Lower lobe of right lung (tissue), 2 donors: ENCODE measurements at regions not wholly inside any gene's neighbourhood (a gene's known extent, or its start where the extent isn't known, plus 50 kb on each side); places are given as distances from the start of the nearest gene placed in this dataset.
A peak's percentile ranks its signal among the peaks of the same experiment; 100 is the strongest.

Source experiments
- ATAC-seq, 2 donors: fragments of 200-7000 bp; cut with Tn5 transposase; one replicate each; pipeline ENCODE4 v1.9.1; 2020 to 2022; ENCODE audit warnings: mild to moderate bottlenecking in 2 of 2, moderate library complexity in 2 of 2
- DNase-seq: peaks from one replicate; pipeline ENCODE4 v3.0.0-alpha.2; 2020
- H3K27ac ChIP-seq: fragments of 200-600 bp; one replicate; pipeline ENCODE4 v1.8.0; 2022
- H3K27me3 ChIP-seq: fragments of 200-600 bp; one replicate; pipeline ENCODE4 v1.8.0; 2022; ENCODE audit warnings: low read depth
- H3K36me3 ChIP-seq: fragments of 200-600 bp; one replicate; pipeline ENCODE4 v1.8.0; 2022; ENCODE audit warnings: mild to moderate bottlenecking
- H3K4me1 ChIP-seq: fragments of 200-600 bp; one replicate; pipeline ENCODE4 v1.8.0; 2022
- H3K4me3 ChIP-seq: fragments of 200-600 bp; one replicate; pipeline ENCODE4 v1.8.0; 2022; ENCODE audit warnings: mild to moderate bottlenecking
- H3K9me3 ChIP-seq: fragments of 200-600 bp; one replicate; pipeline ENCODE4 v1.8.0; 2022
- CTCF ChIP-seq: fragments of 200-600 bp; IDR thresholded peaks from one replicate; pipeline ENCODE4 v1.8.0; 2022; ENCODE audit warnings: antibody characterized with exemption, mild to moderate bottlenecking
- intact Hi-C: fragments of 100-400 bp; cut with DNase I; formaldehyde crosslinking; loops from one replicate; pipeline ENCODE4 v1.11.0; 2022
- donor health status: DM: no; HTN: yes; CAD: no; lungs with severe emphysema.

- no peak for TF ChIP-seq CTCF
- H3K9me3 ChIP-seq = no peaks in the 10 kb centered on the region
- no peak overlapping the region for H3K4me3 ChIP-seq
- no peaks in the 10 kb centered on the region for H3K27me3 ChIP-seq
- no peak for DNase-seq
- peak in 1 of 2 donors; percentile 31 for ATAC-seq
- no peaks in the 10 kb centered on the region for H3K36me3 ChIP-seq
- peaks cover 5% of the 10 kb centered on the region for H3K4me1 ChIP-seq
- intact Hi-C loops = no loop called here
- H3K27ac ChIP-seq = no peak overlapping the region
These were observed 304.5 kb downstream of the KCNRG start for GRCh38 chr13:50319635-50320255.

GRCh38 chr13:50320271-50320862 is 305.1 kb downstream of the KCNRG start:
- no peak for TF ChIP-seq CTCF
- H3K36me3 ChIP-seq = no peaks in the 10 kb centered on the region
- peaks cover 5% of the 10 kb centered on the region for H3K4me1 ChIP-seq
- H3K9me3 ChIP-seq = no peaks in the 10 kb centered on the region
- intact Hi-C loops = no loop called here
- DNase-seq = no peak
- no peak overlapping the region for H3K4me3 ChIP-seq
- peak in 1 of 2 donors; percentile 50 for ATAC-seq
- no peak overlapping the region for H3K27ac ChIP-seq
- no peaks in the 10 kb centered on the region for H3K27me3 ChIP-seq

- no peak for ATAC-seq
- intact Hi-C loops = no loop called here
- no peak for TF ChIP-seq CTCF
- no peak for DNase-seq
- H3K27ac ChIP-seq = no peak overlapping the region
- no peaks in the 10 kb centered on the region for H3K9me3 ChIP-seq
- H3K4me1 ChIP-seq = peaks cover 5% of the 10 kb centered on the region
- no peak overlapping the region for H3K4me3 ChIP-seq
- no peaks in the 10 kb centered on the region for H3K36me3 ChIP-seq
- H3K27me3 ChIP-seq = no peaks in the 10 kb centered on the region
These were observed 306.8 kb downstream of the KCNRG start for GRCh38 chr13:50322006-50322405.

GRCh38 chr13:50323440-50324065 is 308.3 kb downstream of the KCNRG start:
- H3K4me3 ChIP-seq = no peak overlapping the region
- no peak for DNase-seq
- intact Hi-C loops = no loop called here
- peaks cover 5% of the 10 kb centered on the region for H3K4me1 ChIP-seq
- no peak for ATAC-seq
- H3K27ac ChIP-seq = no peak overlapping the region
- TF ChIP-seq CTCF = no peak
- H3K9me3 ChIP-seq = no peaks in the 10 kb centered on the region
- no peaks in the 10 kb centered on the region for H3K27me3 ChIP-seq
- no peaks in the 10 kb centered on the region for H3K36me3 ChIP-seq

GRCh38 chr13:50326271-50326670 is 311.0 kb downstream of the KCNRG start:
- H3K4me1 ChIP-seq = no peaks in the 10 kb centered on the region
- H3K36me3 ChIP-seq = no peaks in the 10 kb centered on the region
- ATAC-seq (no peak), DNase-seq (no peak)
- intact Hi-C loops = no loop called here
- no peak for TF ChIP-seq CTCF
- H3K4me3 ChIP-seq = no peak overlapping the region
- no peak overlapping the region for H3K27ac ChIP-seq
- no peaks in the 10 kb centered on the region for H3K9me3 ChIP-seq
- no peaks in the 10 kb centered on the region for H3K27me3 ChIP-seq
